MM.1S (cell line): ENCODE measurements at regions not wholly inside any gene's neighbourhood (a gene's known extent, or its start where the extent isn't known, plus 50 kb on each side); places are given as distances from the start of the nearest gene placed in this dataset.

ENCODE experiments used
- EZH2phosphoT487 ChIP-seq: fragments of 300-600 bp; sonication (generic); IDR thresholded peaks from 2 replicates; pipeline ENCODE4 v1.6.1; 2018; ENCODE audit warnings: antibody characterized with exemption, low read length
- TF ChIP-seq, protein P1 (sequence below): fragments of 300-600 bp; sonication (generic); IDR thresholded peaks from 2 replicates; pipeline ENCODE4 v1.5.1; 2016; ENCODE audit warnings: antibody characterized with exemption, low read length, mixed read lengths

DNA sequence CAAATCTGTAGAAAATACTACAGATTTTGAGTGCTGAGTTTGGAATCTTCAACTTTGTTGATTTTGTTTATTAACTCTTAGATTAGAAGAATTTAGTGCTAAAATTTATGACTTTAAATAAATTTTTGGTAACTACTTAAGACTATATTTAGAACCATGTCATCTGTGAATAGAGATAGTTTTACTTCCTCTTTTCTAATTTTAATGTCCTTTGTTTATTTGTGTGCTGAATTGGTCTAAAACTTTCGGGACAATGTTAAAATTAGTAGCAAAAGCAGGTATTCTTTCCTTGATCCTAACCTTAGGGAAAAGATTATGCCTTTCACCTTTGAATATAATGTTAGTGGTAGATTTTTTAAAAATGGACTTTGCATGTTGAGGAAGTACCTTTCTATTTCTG is 119.7 kb upstream of the CXorf51A start:
- TF ChIP-seq, protein P1, sequence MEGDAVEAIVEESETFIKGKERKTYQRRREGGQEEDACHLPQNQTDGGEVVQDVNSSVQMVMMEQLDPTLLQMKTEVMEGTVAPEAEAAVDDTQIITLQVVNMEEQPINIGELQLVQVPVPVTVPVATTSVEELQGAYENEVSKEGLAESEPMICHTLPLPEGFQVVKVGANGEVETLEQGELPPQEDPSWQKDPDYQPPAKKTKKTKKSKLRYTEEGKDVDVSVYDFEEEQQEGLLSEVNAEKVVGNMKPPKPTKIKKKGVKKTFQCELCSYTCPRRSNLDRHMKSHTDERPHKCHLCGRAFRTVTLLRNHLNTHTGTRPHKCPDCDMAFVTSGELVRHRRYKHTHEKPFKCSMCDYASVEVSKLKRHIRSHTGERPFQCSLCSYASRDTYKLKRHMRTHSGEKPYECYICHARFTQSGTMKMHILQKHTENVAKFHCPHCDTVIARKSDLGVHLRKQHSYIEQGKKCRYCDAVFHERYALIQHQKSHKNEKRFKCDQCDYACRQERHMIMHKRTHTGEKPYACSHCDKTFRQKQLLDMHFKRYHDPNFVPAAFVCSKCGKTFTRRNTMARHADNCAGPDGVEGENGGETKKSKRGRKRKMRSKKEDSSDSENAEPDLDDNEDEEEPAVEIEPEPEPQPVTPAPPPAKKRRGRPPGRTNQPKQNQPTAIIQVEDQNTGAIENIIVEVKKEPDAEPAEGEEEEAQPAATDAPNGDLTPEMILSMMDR, result no peak
- TF ChIP-seq EZH2phosphoT487, result no peak
